Peyer's patch (tissue), 4 donors: ENCODE measurements at regions not wholly inside any gene's neighbourhood (a gene's known extent, or its start where the extent isn't known, plus 50 kb on each side); places are given as distances from the start of the nearest gene placed in this dataset.

Experiments used
- CTCF ChIP-seq, 6 experiments: fragments of 450-650 bp in 4 of 6; fragments of 200-600 bp in 2 of 6; sonication (generic) in 1 of 6; IDR thresholded peaks; one replicate each; pipeline ENCODE4 v1.5.1; 2017 to 2019; ENCODE audit warnings: antibody characterized with exemption in 6 of 6, mild to moderate bottlenecking in 3 of 6, moderate library complexity in 1 of 6
- POLR2A ChIP-seq, 2 donors: fragments of 450-650 bp; IDR thresholded peaks; one replicate each; pipeline ENCODE4 v1.5.1; 2017; ENCODE audit warnings: antibody characterized with exemption in 2 of 2, mild to moderate bottlenecking in 2 of 2, moderate library complexity in 2 of 2

GRCh38 chr3:159856590-159857104, 132.0 kb upstream of the IL12A start:
- TF ChIP-seq POLR2A (IDR thresholded peaks at IDR 0.05) (no peak), CTCF (IDR thresholded peaks at IDR 0.05) (no peak)
